Activated gamma-delta T cell treated with Interleukin-2 at 50 U/mL for 16 hours (primary cell): ENCODE measurements at regions not wholly inside any gene's neighbourhood (a gene's known extent, or its start where the extent isn't known, plus 50 kb on each side); places are given as distances from the start of the nearest gene placed in this dataset.

Source experiments
- DNase-seq: peaks from one replicate; pipeline ENCODE4 v3.0.0-alpha.2; 2020

- no peak for DNase-seq
These were observed 344.3 kb downstream of the CYP26B1 start for GRCh38 chr2:71803398-71803797.

- no peak for DNase-seq
These were observed 345.1 kb downstream of the CYP26B1 start for GRCh38 chr2:71802556-71802955.

GRCh38 chr2:71801969-71802368 lies 345.7 kb downstream of the CYP26B1 start:
- DNase-seq: no peak

GRCh38 chr2:71801556-71801955 lies 346.1 kb downstream of the CYP26B1 start:
- DNase-seq: no peak

GRCh38 chr2:71800851-71801250 lies 346.8 kb downstream of the CYP26B1 start:
- no peak for DNase-seq

GRCh38 chr2:71800106-71800809 lies 346.9 kb downstream of the DYSF start:
- DNase-seq: no peak

GRCh38 chr2:71799013-71799575 lies 345.7 kb downstream of the DYSF start:
- no peak for DNase-seq

GRCh38 chr2:71798266-71799012 lies 345.1 kb downstream of the DYSF start:
- no peak for DNase-seq

- DNase-seq: no peak
These were observed 343.9 kb downstream of the DYSF start for GRCh38 chr2:71797035-71797810.

GRCh38 chr2:71796174-71796593 lies 342.8 kb downstream of the DYSF start:
- DNase-seq: no peak

GRCh38 chr2:71795486-71795885 lies 342.1 kb downstream of the DYSF start:
- DNase-seq: no peak

GRCh38 chr2:71794611-71795010 lies 341.2 kb downstream of the DYSF start:
- no peak for DNase-seq

- no peak for DNase-seq
These were observed 340.6 kb downstream of the DYSF start for GRCh38 chr2:71793926-71794325.

- no peak for DNase-seq
These were observed 339.8 kb downstream of the DYSF start for GRCh38 chr2:71792926-71793761.

GRCh38 chr2:71791501-71792135 lies 338.3 kb downstream of the DYSF start:
- DNase-seq: no peak

- no peak for DNase-seq
These were observed 337.7 kb downstream of the DYSF start for GRCh38 chr2:71791061-71791450.

- DNase-seq: no peak
These were observed 337.1 kb downstream of the DYSF start for GRCh38 chr2:71790226-71791060.

GRCh38 chr2:71789556-71790204 lies 336.3 kb downstream of the DYSF start:
- DNase-seq: no peak

GRCh38 chr2:71788601-71789240 lies 335.4 kb downstream of the DYSF start:
- DNase-seq: no peak

GRCh38 chr2:71788186-71788525 lies 334.8 kb downstream of the DYSF start:
- no peak for DNase-seq
